Activated gamma-delta T cell treated with Interleukin-2 at 50 U/mL for 16 hours (primary cell): ENCODE measurements at regions not wholly inside any gene's neighbourhood (a gene's known extent, or its start where the extent isn't known, plus 50 kb on each side); places are given as distances from the start of the nearest gene placed in this dataset.
"Not testable (repeated sequence)": the region's sequence is repeated elsewhere in the genome, so short reads cannot be mapped to it uniquely, and the experiment has no call there.

Experiments
- DNase-seq: peaks from one replicate; pipeline ENCODE4 v3.0.0-alpha.2; 2020

- no peak for DNase-seq
Measured at GRCh38 chr21:25215698-25216384, 391.4 kb downstream of the MRPL39 start.

- no peak for DNase-seq
Measured at GRCh38 chr21:25214676-25215075, 392.6 kb downstream of the MRPL39 start.

GRCh38 chr21:25199944-25200343 is 407.3 kb downstream of the MRPL39 start:
- no peak for DNase-seq

- no peak for DNase-seq
Measured at GRCh38 chr21:25191141-25191540, 416.1 kb downstream of the MRPL39 start.

- DNase-seq: no peak
Measured at GRCh38 chr21:25189497-25189896, 417.8 kb downstream of the MRPL39 start.

- DNase-seq: no peak
Measured at GRCh38 chr21:25188677-25189079, 418.6 kb downstream of the MRPL39 start.

- DNase-seq: no peak
Measured at GRCh38 chr21:25186273-25186672, 421.0 kb downstream of the MRPL39 start.

- no peak for DNase-seq
Measured at GRCh38 chr21:25183577-25183976, 423.7 kb downstream of the MRPL39 start.

GRCh38 chr21:25181690-25182089 is 425.6 kb downstream of the MRPL39 start:
- DNase-seq: not testable (repeated sequence)

GRCh38 chr21:25179116-25179515 is 428.2 kb downstream of the MRPL39 start:
- DNase-seq: no peak

- no peak for DNase-seq
Measured at GRCh38 chr21:25176637-25177412, 430.5 kb downstream of the MRPL39 start.

- DNase-seq: no peak
Measured at GRCh38 chr21:25175938-25176337, 431.3 kb downstream of the MRPL39 start.

GRCh38 chr21:25171438-25171837 is 435.8 kb downstream of the MRPL39 start:
- no peak for DNase-seq

- no peak for DNase-seq
Measured at GRCh38 chr21:25170681-25171080, 436.6 kb downstream of the MRPL39 start.

- no peak for DNase-seq
Measured at GRCh38 chr21:25169370-25169769, 437.9 kb downstream of the MRPL39 start.

- not testable (repeated sequence) for DNase-seq
Measured at GRCh38 chr21:25166904-25167303, 440.4 kb downstream of the MRPL39 start.

- no peak for DNase-seq
Measured at GRCh38 chr21:25161571-25161970, 445.7 kb downstream of the MRPL39 start.

GRCh38 chr21:25155020-25155419 is 452.3 kb downstream of the MRPL39 start:
- DNase-seq: not testable (repeated sequence)

- no peak for DNase-seq
Measured at GRCh38 chr21:25149022-25149421, 458.3 kb downstream of the MRPL39 start.

- no peak for DNase-seq
Measured at GRCh38 chr21:25139414-25139813, 467.9 kb downstream of the MRPL39 start.

GRCh38 chr21:25133939-25134338 is 473.3 kb downstream of the MRPL39 start:
- DNase-seq: no peak

- no peak for DNase-seq
Measured at GRCh38 chr21:25127811-25128210, 479.5 kb downstream of the MRPL39 start.

- DNase-seq: no peak
Measured at GRCh38 chr21:25127007-25127406, 480.3 kb downstream of the MRPL39 start.

- DNase-seq: no peak
Measured at GRCh38 chr21:25126564-25126963, 480.7 kb downstream of the MRPL39 start.
